Neuronal stem cell (in vitro differentiated cells): ENCODE measurements at regions not wholly inside any gene's neighbourhood (a gene's known extent, or its start where the extent isn't known, plus 50 kb on each side); places are given as distances from the start of the nearest gene placed in this dataset.

Experiments
- DNase-seq: peaks from one replicate; pipeline ENCODE4 v3.0.0-alpha.2; 2013; ENCODE audit warnings: low spot score
- H2AFZ ChIP-seq: one replicate; pipeline ENCODE4 v1.6.1; 2013; ENCODE audit warnings: mild to moderate bottlenecking, low read length, inconsistent platforms
- H2AK5ac ChIP-seq: 2 replicates; pipeline ENCODE4 v1.6.1; 2013; ENCODE audit warnings: low read depth, mild to moderate bottlenecking, inconsistent platforms, low read length, moderate library complexity, mixed read lengths
- H2BK120ac ChIP-seq: 2 replicates; pipeline ENCODE4 v1.6.1; 2013; ENCODE audit warnings: low read depth, mild to moderate bottlenecking, inconsistent platforms, low read length, moderate library complexity, mixed read lengths
- H2BK12ac ChIP-seq: one replicate; pipeline ENCODE4 v1.6.1; 2013; ENCODE audit warnings: low read length, inconsistent platforms
- H2BK15ac ChIP-seq: 2 replicates; pipeline ENCODE4 v1.6.1; 2013; ENCODE audit warnings: mild to moderate bottlenecking, low read length, inconsistent platforms, mixed read lengths
- H2BK5ac ChIP-seq: one replicate; pipeline ENCODE4 v1.6.1; 2013; ENCODE audit warnings: inconsistent platforms, mild to moderate bottlenecking, low read length, moderate library complexity
- H3K14ac ChIP-seq: one replicate; pipeline ENCODE4 v1.6.1; 2013; ENCODE audit warnings: low read length, inconsistent platforms
- H3K18ac ChIP-seq: 2 replicates; pipeline ENCODE4 v1.6.1; 2013; ENCODE audit warnings: low read length, inconsistent platforms
- H3K23ac ChIP-seq: 2 replicates; pipeline ENCODE4 v1.6.1; 2013; ENCODE audit warnings: low read depth, mild to moderate bottlenecking, mixed read lengths, low read length, inconsistent platforms; ENCODE audit not compliant: poor library complexity
- H3K27ac ChIP-seq: replicated peaks from 3 replicates; pipeline ENCODE4 v1.5.1; 2013; ENCODE audit warnings: low read length, inconsistent platforms
- H3K27me3 ChIP-seq, 3 experiments: 2 replicates each; pipeline ENCODE4 v1.6.1; 2013; ENCODE audit warnings: low read length in 3 of 3, mild to moderate bottlenecking in 2 of 3, inconsistent platforms in 1 of 3, low read depth in 1 of 3, mixed read lengths in 1 of 3, moderate library complexity in 1 of 3; ENCODE audit not compliant: control insufficient read depth in 3 of 3, insufficient read depth in 3 of 3
- H3K36me3 ChIP-seq, 2 donors: replicated peaks in 1 of 2; 2 replicates each; pipeline ENCODE4 v1.6.1; 2013; ENCODE audit warnings: low read length in 2 of 2; ENCODE audit not compliant: control insufficient read depth in 2 of 2, insufficient read depth in 2 of 2
- H3K4ac ChIP-seq: 2 replicates; pipeline ENCODE4 v1.6.1; 2013; ENCODE audit warnings: inconsistent platforms, mild to moderate bottlenecking, low read length, moderate library complexity
- H3K4me1 ChIP-seq, 2 donors: 1 replicate in 1 of 2; 2 replicates in 1 of 2; pipeline ENCODE4 v1.6.1; 2013; ENCODE audit warnings: low read length in 2 of 2, low read depth in 1 of 2; ENCODE audit not compliant: control insufficient read depth in 2 of 2, insufficient read depth in 1 of 2
- H3K4me2 ChIP-seq: one replicate; pipeline ENCODE4 v1.6.1; 2013; ENCODE audit warnings: mild to moderate bottlenecking, low read length, inconsistent platforms; ENCODE audit not compliant: insufficient read depth, poor library complexity, severe bottlenecking
- H3K4me3 ChIP-seq, 2 donors: 2 replicates each; pipeline ENCODE4 v1.5.1; 2013; ENCODE audit warnings: low read length in 2 of 2, mild to moderate bottlenecking in 2 of 2, inconsistent platforms in 1 of 2, moderate library complexity in 1 of 2
- H3K79me1 ChIP-seq: one replicate; pipeline ENCODE4 v1.6.1; 2013; ENCODE audit warnings: low read depth, mild to moderate bottlenecking, inconsistent platforms, low read length, moderate library complexity
- H3K9ac ChIP-seq: one replicate; pipeline ENCODE4 v1.6.1; 2013; ENCODE audit warnings: mild to moderate bottlenecking, low read depth, low read length, inconsistent platforms; ENCODE audit not compliant: poor library complexity
- H3K9me3 ChIP-seq, 2 donors: replicated peaks in 1 of 2; 2 replicates each; pipeline versions ENCODE3 to v1.6.1; 2013; ENCODE audit warnings: low read length in 2 of 2, mild to moderate bottlenecking in 2 of 2, inconsistent platforms in 1 of 2, low read depth in 1 of 2, mixed read lengths in 1 of 2, moderate library complexity in 1 of 2; ENCODE audit not compliant: control insufficient read depth in 2 of 2, insufficient read depth in 1 of 2
- H4K8ac ChIP-seq: one replicate; pipeline ENCODE4 v1.6.1; 2013; ENCODE audit warnings: low read depth, mild to moderate bottlenecking, inconsistent platforms, low read length, moderate library complexity
- H4K91ac ChIP-seq: one replicate; pipeline ENCODE4 v1.6.1; 2013; ENCODE audit warnings: low read length, low read depth, mild to moderate bottlenecking, inconsistent platforms; ENCODE audit not compliant: poor library complexity
- whole genome bisulfite sequencing, 2 donors: extraction: QIAGEN DNeasy Blood & Tissue Kit; methylation state at CpG; one replicate each; pipeline ENCODE4 v1.1.7; 2013; ENCODE audit warnings: missing lambda C conversion rate in 2 of 2, mixed read lengths in 1 of 2; ENCODE audit not compliant: insufficient read length in 2 of 2, insufficient replicate concordance in 1 of 2; ENCODE audit errors: extremely low coverage in 2 of 2; 5-methylcytosine and 5-hydroxymethylcytosine counted together

DNA sequence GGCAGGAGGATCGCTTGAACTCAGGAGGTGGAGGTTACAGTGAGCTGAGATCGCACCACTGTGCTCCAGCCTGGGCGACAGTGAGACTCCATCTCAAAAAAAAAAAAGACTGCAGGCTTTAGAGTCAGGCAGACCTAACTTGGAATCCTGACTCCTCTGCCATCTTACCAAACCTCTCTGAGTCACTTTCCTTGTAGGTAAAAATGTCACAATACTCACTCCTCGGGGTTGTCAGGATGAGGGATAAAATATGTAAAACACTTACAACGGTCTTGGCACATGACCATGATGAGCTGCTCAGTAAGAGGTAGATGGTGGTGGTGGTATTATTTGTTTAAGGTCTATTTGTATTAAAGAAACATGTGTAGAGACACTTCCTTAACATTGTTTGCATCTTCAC, 154.1 kb upstream of the PDE1C start:
- H3K23ac ChIP-seq, result no peak overlapping the region
- H3K9me3 ChIP-seq, result peaks cover 0 to 1% of the 10 kb centered on the region in 2 donors
- H4K8ac ChIP-seq, result no peak overlapping the region
- no peak overlapping the region for H3K27ac ChIP-seq
- H2BK120ac ChIP-seq, result no peak overlapping the region
- no peak overlapping the region for H2AFZ ChIP-seq
- H2AK5ac ChIP-seq, result no peak overlapping the region
- H3K4me2 ChIP-seq, result no peak overlapping the region
- H2BK5ac ChIP-seq, result no peak overlapping the region
- no peak overlapping the region for H3K4me3 ChIP-seq
- H2BK15ac ChIP-seq, result no peak overlapping the region
- no peak overlapping the region for H2BK12ac ChIP-seq
- WGBS, 2 donors, result no CpG with 5 or more reads among the region's 5 CpGs
- no peaks in the 10 kb centered on the region for H3K36me3 ChIP-seq
- H3K4ac ChIP-seq, result no peak overlapping the region
- H3K27me3 ChIP-seq, result no peaks in the 10 kb centered on the region
- no peak overlapping the region for H4K91ac ChIP-seq
- no peaks in the 10 kb centered on the region for H3K79me1 ChIP-seq
- H3K4me1 ChIP-seq, result no peaks in the 10 kb centered on the region
- H3K14ac ChIP-seq, result no peak overlapping the region
- no peak overlapping the region for H3K18ac ChIP-seq
- DNase-seq, result no peak
- H3K9ac ChIP-seq, result no peak overlapping the region

DNA sequence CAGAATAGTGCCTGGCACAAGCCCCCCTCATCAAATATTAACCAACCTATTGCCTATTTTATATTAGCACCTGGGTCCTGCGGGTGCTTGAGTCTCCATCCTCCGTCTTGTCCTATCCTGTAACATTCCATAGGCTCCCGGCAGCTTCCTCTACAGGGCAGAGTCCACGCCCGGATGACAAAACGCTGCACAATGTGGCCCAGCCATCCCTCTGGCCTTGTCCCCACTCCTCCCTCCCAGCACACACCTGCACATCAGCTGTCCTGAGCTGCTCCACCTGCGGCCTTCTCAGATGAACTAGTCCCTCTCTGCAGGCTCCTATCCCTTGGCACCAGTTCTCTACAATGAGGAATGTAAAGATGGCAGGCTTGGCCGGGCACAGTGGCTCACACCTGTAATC, 153.5 kb upstream of the PDE1C start:
- no peak overlapping the region for H2BK120ac ChIP-seq
- H2AK5ac ChIP-seq, result no peak overlapping the region
- H3K18ac ChIP-seq, result no peak overlapping the region
- no peak overlapping the region for H4K91ac ChIP-seq
- no peak overlapping the region for H2AFZ ChIP-seq
- no peak overlapping the region for H3K14ac ChIP-seq
- H3K4me3 ChIP-seq, result no peak overlapping the region
- H3K9me3 ChIP-seq, result peaks cover 0 to 1% of the 10 kb centered on the region in 2 donors
- H3K9ac ChIP-seq, result no peak overlapping the region
- WGBS, 2 donors, result no CpG with 5 or more reads among the region's 8 CpGs
- H3K4me1 ChIP-seq, result peaks cover 0 to 2% of the 10 kb centered on the region in 2 donors
- no peak overlapping the region for H3K4me2 ChIP-seq
- no peaks in the 10 kb centered on the region for H3K79me1 ChIP-seq
- H3K27ac ChIP-seq, result no peak overlapping the region
- no peak overlapping the region for H2BK12ac ChIP-seq
- H3K36me3 ChIP-seq, result no peaks in the 10 kb centered on the region
- H2BK5ac ChIP-seq, result no peak overlapping the region
- H3K23ac ChIP-seq, result no peak overlapping the region
- no peak overlapping the region for H2BK15ac ChIP-seq
- H4K8ac ChIP-seq, result no peak overlapping the region
- DNase-seq, result no peak
- H3K4ac ChIP-seq, result no peak overlapping the region
- no peaks in the 10 kb centered on the region for H3K27me3 ChIP-seq

DNA sequence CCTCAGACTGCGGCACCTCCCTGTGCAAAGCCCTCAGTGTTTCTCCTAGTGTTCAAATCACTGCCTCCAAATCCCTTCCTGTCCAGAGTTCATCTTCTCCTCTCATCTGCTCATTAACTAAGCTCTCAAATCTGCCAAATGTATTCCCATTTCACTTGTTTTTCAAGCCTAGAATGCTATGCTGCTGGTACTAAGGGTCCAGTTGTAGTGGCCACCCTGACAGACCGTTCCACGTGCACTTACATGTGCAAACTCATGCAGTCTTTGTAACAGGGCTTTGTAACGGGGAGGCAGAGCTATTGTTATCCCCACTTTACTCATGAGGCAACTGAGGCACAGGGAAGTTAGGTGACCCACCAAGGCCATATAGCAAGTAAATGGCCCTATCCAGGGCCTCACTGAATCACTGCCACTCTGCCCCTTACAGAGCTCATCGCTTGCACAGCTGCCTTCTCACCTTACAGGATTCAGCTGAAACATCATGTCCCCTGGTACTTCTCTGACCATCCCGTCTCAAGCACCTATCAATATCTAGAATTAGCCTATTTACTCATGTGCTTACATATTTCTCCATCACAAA, 153.0 kb upstream of the PDE1C start:
- Histone ChIP-seq H2AK5ac (no peak overlapping the region), H3K4me3 (no peak overlapping the region), H3K14ac (no peak overlapping the region), H3K23ac (no peak overlapping the region), H3K9ac (no peak overlapping the region), H3K79me1 (no peaks in the 10 kb centered on the region), H3K4ac (no peak overlapping the region), H2BK15ac (no peak overlapping the region), H2BK12ac (no peak overlapping the region), H3K4me1 (peaks cover 0 to 2% of the 10 kb centered on the region in 2 donors), H2BK5ac (no peak overlapping the region), H3K27ac (no peak overlapping the region), H3K9me3 (peaks cover 0 to 1% of the 10 kb centered on the region in 2 donors), H2BK120ac (no peak overlapping the region), H4K91ac (no peak overlapping the region), H3K18ac (no peak overlapping the region), H3K36me3 (no peaks in the 10 kb centered on the region), H2AFZ (no peak overlapping the region), H3K27me3 (no peaks in the 10 kb centered on the region), H4K8ac (no peak overlapping the region), H3K4me2 (no peak overlapping the region)
- no CpG with 5 or more reads among the region's 6 CpGs for WGBS, 2 donors
- DNase-seq, result no peak

DNA sequence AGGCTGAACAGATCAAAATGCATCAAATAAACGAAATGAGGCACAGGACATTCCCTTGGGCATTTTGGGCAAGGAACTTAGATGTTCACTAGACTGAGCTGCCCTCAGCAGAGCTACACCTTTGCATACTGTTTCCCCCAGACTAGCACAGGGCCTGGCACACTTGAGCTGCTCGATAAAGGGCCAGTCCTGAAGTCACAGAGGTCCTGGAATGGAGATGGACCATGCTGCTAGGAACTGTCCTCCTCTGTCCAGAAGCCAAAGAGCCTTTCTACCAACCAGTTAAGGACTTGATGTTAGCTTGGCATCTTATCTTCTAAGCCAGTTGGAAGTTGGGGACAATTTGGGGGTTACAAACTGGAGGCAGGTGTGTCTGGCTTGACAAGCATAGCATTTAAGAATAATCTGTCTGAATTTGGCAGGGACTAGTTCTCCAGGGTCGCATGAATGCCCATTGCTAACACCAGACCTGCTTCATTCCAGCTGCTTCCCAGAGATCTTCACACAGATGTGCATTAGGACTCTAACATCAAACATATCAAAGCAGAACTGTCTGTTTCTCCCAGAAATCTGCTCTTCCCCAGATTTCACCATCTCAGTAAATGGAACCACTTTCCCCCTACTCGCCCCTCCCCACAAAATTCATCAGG, 152.2 kb upstream of the PDE1C start:
- Histone ChIP-seq H2BK15ac (no peak overlapping the region), H3K4me2 (no peak overlapping the region)
- DNase-seq, result no peak

More for the DNA sequence above, 152.2 kb upstream of the PDE1C start:
- Histone ChIP-seq H3K23ac (no peak overlapping the region), H2BK12ac (no peak overlapping the region), H3K4ac (no peak overlapping the region), H4K8ac (no peak overlapping the region), H3K9ac (no peak overlapping the region), H4K91ac (no peak overlapping the region), H2BK5ac (no peak overlapping the region), H2BK120ac (no peak overlapping the region), H3K79me1 (no peaks in the 10 kb centered on the region), H2AK5ac (no peak overlapping the region), H2AFZ (no peak overlapping the region), H3K27ac (no peak overlapping the region), H3K36me3 (no peaks in the 10 kb centered on the region), H3K4me3 (no peak overlapping the region), H3K9me3 (peaks cover 0 to 1% of the 10 kb centered on the region in 2 donors), H3K27me3 (no peaks in the 10 kb centered on the region), H3K18ac (no peak overlapping the region), H3K14ac (no peak overlapping the region), H3K4me1 (peaks cover 0 to 2% of the 10 kb centered on the region in 2 donors)
- no CpG with 5 or more reads among the region's 4 CpGs for WGBS, 2 donors
